ENCODE measurements at regions not wholly inside any gene's neighbourhood (a gene's known extent, or its start where the extent isn't known, plus 50 kb on each side); places are given as distances from the start of the nearest gene placed in this dataset.

- no peak for TF ChIP-seq POLR2A (IDR thresholded peaks at IDR 0.05; ENCODE audit: low read depth, low read length)
- no peak for TF ChIP-seq CTCF (IDR thresholded peaks at IDR 0.05; ENCODE audit: extremely low read depth in 1 of 2, insufficient read depth in 1 of 2, low read depth in 1 of 2, low read length in 2 of 2)
- no peak for TF ChIP-seq EZH2 (IDR thresholded peaks at IDR 0.05; ENCODE audit: borderline replicate concordance, low read depth, low read length, severe bottlenecking)
- TF ChIP-seq POLR2AphosphoS5 (IDR thresholded peaks at IDR 0.05; ENCODE audit: insufficient read depth, low read depth, low read length), result no peak
Measured at GRCh38 chr5:5638211-5638610, 215.7 kb downstream of the ICE1 start.
